ENCODE measurements at regions not wholly inside any gene's neighbourhood (a gene's known extent, or its start where the extent isn't known, plus 50 kb on each side); places are given as distances from the start of the nearest gene placed in this dataset.
A peak's percentile ranks its signal among the peaks of the same experiment; 100 is the strongest.
"Not testable (repeated sequence)": the region's sequence is repeated elsewhere in the genome, so short reads cannot be mapped to it uniquely, and the experiment has no call there.

- not testable (repeated sequence) for H3K4me3 ChIP-seq; H3K27ac ChIP-seq; DNase-seq (ENCODE audit: low spot score)
These were observed 85.1 kb upstream of the MAP4 start for GRCh38 chr3:48101301-48101650.

- H3K4me3 ChIP-seq, result no peak overlapping the region
- no peak for TF ChIP-seq CTCF (IDR thresholded peaks at IDR 0.05)
- no peak for DNase-seq (ENCODE audit: low spot score)
- no peak overlapping the region for H3K27ac ChIP-seq
These were observed 76.1 kb upstream of the MAP4 start for GRCh38 chr3:48092270-48092669.

DNA sequence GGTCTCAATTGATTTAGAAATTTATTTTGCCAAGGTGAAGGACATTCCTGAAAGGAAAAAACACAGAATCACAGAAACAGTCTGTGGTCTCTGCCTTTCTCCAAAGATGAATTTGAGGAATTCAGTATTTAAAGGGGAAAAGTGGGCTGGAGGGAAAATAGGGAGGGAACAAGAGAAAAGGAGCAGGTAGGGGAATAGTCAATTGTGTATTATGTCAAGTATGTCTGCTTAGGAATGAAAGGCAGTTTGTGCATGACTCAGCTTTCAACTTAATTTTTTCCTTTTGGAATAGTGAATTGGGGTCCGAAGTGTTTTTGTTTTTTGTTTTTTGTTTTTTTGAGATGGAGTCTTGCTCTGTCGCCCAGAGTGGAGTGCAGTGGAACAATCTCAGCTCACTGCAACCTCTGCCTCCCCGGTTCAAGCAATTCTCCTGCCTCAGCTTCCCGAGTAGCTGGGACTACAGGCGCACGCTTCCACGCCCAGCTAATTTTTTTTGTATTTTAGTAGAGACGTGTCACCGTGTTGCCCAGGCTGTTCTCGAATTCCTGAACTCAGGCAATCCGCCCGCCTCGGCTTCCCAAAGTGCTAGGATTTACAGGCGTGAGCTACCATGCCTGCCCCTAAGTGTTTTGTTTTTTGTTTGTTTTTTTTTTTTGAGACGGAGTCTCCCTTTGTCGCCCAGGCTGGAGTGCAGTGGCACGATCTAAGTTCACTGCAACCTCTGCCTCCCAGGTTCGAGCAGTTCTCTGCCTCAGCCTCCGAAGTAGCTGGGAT is 74.1 kb upstream of the MAP4 start:
- no peak for DNase-seq (ENCODE audit: low spot score)
- Histone ChIP-seq H3K4me3 (no peak overlapping the region), H3K27ac (no peak overlapping the region)
- TF ChIP-seq CTCF (IDR thresholded peaks at IDR 0.05), result no peak

DNA sequence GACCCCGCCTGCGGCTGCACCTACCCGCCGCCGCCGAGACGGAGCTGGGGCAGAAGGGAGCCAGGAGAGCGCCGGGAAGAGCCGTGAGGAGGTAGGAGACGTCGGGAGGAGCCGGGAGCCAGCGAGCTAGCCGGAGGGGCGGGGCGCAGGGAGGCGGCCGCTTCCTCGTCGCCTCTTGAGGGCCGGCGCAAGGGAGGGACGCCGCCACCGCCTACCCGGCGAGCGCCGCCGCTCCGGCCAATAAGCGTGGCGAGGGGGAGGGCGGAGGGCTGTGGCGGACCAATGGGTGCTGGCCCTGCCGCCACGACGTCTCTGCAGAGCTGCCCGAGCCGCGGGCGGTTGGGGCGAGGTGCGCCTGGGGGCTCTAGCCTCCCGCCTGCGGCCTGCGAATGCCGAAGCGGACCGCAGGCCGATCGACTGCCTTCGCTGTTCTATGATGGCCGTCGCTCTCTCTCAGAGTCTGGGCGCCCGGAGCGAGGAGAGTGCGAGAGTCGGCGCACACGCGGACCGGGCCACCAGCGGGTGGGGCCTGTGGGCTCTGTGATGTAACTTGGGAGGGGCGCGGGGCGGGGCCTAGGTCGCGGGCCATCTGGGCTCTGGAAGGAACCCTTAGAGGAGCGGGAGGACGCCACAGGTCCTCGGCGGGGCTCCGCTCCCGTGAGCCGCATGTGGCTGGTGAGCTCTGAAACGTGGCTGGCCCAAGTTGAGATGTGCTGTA is 72.7 kb upstream of the MAP4 start:
- peak; percentile 98 for DNase-seq (ENCODE audit: low spot score)
- Histone ChIP-seq H3K4me3 (peak overlapping the region; percentile 95), H3K27ac (peak overlapping the region; percentile 96 to 100)
- TF ChIP-seq CTCF (IDR thresholded peaks at IDR 0.05), result no peak

GRCh38 chr3:48088056-48088748 is 72.0 kb upstream of the MAP4 start:
- peak; percentile 77 for DNase-seq (ENCODE audit: low spot score)
- no peak for TF ChIP-seq CTCF (IDR thresholded peaks at IDR 0.05)
- peak overlapping the region; percentile 96 to 100 for H3K27ac ChIP-seq
- peak overlapping the region; percentile 95 for H3K4me3 ChIP-seq

DNA sequence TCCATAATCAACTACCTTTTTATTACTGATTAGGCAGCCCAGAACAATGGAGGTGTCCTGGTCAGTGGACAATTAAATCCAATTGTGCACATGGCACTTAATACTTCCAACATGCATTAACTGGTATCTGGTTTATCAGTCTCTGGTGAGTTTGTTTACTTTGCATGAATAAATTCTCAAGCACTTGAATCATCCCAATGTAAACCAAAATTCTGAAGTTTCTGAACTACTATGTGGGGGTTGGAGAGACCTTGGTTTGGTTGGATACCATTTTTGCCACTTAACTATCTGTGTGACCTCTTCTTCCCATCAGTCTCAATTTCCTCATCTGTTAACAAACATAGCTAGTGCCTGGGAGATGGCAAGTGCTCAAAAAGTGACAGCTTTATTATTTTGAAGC is 70.5 kb upstream of the MAP4 start:
- DNase-seq (ENCODE audit: low spot score), result no peak
- peak overlapping the region; percentile 96 to 100 for H3K27ac ChIP-seq
- TF ChIP-seq CTCF (IDR thresholded peaks at IDR 0.05), result no peak
- H3K4me3 ChIP-seq, result peak overlapping the region; percentile 95

GRCh38 chr3:48084929-48085328 is 68.7 kb upstream of the MAP4 start:
- no peak overlapping the region for H3K4me3 ChIP-seq
- H3K27ac ChIP-seq, result peak overlapping the region; percentile 79 to 96
- DNase-seq (ENCODE audit: low spot score), result no peak
- TF ChIP-seq CTCF (IDR thresholded peaks at IDR 0.05), result no peak
